SH-SY5Y (cell line): ENCODE measurements at regions not wholly inside any gene's neighbourhood (a gene's known extent, or its start where the extent isn't known, plus 50 kb on each side); places are given as distances from the start of the nearest gene placed in this dataset.

ENCODE experiments used
- GATA2 ChIP-seq: IDR thresholded peaks from 2 replicates; pipeline ENCODE4 v1.6.1; 2011; ENCODE audit warnings: mild to moderate bottlenecking, low read depth, low read length
- GATA3 ChIP-seq: IDR thresholded peaks from 2 replicates; pipeline ENCODE4 v1.6.1; 2011; ENCODE audit warnings: low read depth, mild to moderate bottlenecking, low read length, moderate library complexity

- TF ChIP-seq GATA3 (no peak), GATA2 (no peak)
Observed at GRCh38 chr6:125534430-125535263, 214.8 kb upstream of the HEY2 start.

DNA sequence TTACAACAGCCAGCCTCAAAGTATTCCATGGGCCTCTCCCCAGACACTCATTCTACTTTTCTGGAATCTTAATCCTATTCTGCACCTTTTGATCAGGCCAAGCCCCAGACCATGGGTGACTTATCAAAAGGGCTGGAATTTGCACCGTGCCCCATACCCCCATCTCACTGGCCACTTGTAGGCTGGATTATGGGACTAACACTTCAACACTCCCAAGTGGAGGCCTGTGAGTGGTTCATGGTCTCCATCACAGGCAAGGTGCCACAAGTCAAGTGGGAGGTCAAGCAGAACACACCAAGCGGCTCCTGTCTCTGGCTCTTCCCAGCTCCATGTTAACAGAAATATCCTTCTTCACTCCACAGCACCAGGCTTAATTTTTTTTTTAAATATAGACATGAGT, 212.3 kb upstream of the HEY2 start:
- TF ChIP-seq GATA2: no peak
- TF ChIP-seq GATA3: no peak

GRCh38 chr6:125539892-125540291, 209.5 kb upstream of the HEY2 start:
- TF ChIP-seq GATA3 (no peak), GATA2 (no peak)

DNA sequence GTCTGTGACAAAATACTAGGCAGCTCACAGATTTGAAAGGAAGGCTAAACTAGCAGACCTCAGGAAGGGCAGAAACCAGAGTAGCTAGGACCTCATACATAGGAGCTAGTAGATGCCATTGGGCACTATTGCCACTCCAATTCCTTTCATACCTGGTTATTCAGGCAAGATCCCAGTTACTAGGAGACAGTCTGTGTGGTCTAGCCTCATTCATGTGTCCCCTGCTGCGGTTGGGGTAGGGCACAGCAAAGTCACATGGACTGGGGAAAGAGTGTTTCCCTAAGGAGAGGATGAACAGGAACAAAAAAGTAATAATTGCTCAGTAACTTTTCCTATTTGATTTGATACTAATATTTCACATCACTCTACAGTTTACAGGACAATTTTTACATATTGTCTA, 204.6 kb upstream of the HEY2 start:
- TF ChIP-seq GATA2 (no peak), GATA3 (no peak)

- TF ChIP-seq GATA3 (no peak), GATA2 (no peak)
Observed at GRCh38 chr6:125546841-125547251, 202.6 kb upstream of the HEY2 start.

- TF ChIP-seq GATA2: no peak
Observed at GRCh38 chr6:125547381-125547780, 202.1 kb upstream of the HEY2 start.

- TF ChIP-seq GATA3 (no peak), GATA2 (no peak)
Observed at GRCh38 chr6:125549202-125549884, 200.1 kb upstream of the HEY2 start.

GRCh38 chr6:125550892-125551291, 198.5 kb upstream of the HEY2 start:
- TF ChIP-seq GATA3 (no peak), GATA2 (no peak)

- TF ChIP-seq GATA3 (no peak), GATA2 (no peak)
Observed at GRCh38 chr6:125552819-125553218, 196.6 kb upstream of the HEY2 start.

- no peak for TF ChIP-seq GATA2
Observed at GRCh38 chr6:125554456-125554855, 195.0 kb upstream of the HEY2 start.

DNA sequence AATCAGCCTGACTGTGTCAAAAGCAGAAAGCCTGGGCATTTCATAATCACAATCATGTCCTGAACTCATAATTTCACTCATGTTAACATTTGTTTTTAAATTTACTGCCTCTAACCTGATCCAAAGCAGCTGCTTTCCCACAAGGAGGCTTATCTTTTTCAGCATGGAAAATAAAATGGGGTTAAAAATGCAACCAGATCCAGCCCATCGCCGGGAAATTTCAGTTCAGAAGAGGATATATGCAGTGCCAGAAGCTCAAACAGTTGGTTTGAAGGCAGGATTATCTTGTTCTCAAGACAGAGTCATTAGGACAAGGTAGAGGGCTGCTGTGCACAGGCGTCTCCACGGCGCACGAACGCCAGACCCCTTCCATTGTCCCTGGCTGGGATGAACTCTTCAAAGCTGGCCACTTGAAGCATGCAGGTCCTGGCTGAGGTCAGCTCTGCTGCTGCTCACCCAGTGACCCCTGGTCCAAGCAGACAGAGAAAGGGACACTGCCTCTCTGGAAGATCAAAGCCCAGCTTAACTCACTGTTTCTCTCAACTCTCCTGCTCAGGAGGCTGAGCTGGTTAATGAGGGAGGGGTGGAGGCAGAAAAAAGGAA, 191.1 kb upstream of the HEY2 start:
- no peak for TF ChIP-seq GATA2
- TF ChIP-seq GATA3: no peak

- no peak for TF ChIP-seq GATA3
- TF ChIP-seq GATA2: no peak
Observed at GRCh38 chr6:125558907-125559306, 190.5 kb upstream of the HEY2 start.

- no peak for TF ChIP-seq GATA3
- TF ChIP-seq GATA2: no peak
Observed at GRCh38 chr6:125562156-125562555, 187.3 kb upstream of the HEY2 start.

GRCh38 chr6:125564941-125565340, 184.5 kb upstream of the HEY2 start:
- no peak for TF ChIP-seq GATA2
- no peak for TF ChIP-seq GATA3

GRCh38 chr6:125567407-125567806, 182.0 kb upstream of the HEY2 start:
- no peak for TF ChIP-seq GATA2
- TF ChIP-seq GATA3: no peak

DNA sequence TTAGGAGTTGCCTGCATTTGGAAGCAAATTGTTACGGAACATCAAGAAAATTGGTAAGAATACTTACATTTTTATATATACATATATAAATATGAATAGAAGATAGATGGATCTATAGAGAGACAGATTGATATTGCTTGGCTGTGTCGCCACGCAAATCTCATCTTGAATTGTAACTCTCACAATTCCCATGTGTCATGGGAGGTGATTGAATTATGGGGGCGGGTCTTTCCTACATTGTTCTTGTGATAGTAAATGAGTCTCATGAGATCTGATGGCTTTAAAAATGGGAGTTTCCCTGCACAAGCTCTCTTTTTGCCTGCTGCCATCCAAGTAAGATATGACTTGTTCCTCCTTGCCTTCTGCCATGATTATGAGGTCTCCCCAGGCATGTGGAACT, 180.8 kb upstream of the HEY2 start:
- no peak for TF ChIP-seq GATA2
- TF ChIP-seq GATA3: no peak
